ENCODE measurements at regions not wholly inside any gene's neighbourhood (a gene's known extent, or its start where the extent isn't known, plus 50 kb on each side); places are given as distances from the start of the nearest gene placed in this dataset.
A peak's percentile ranks its signal among the peaks of the same experiment; 100 is the strongest.

DNA sequence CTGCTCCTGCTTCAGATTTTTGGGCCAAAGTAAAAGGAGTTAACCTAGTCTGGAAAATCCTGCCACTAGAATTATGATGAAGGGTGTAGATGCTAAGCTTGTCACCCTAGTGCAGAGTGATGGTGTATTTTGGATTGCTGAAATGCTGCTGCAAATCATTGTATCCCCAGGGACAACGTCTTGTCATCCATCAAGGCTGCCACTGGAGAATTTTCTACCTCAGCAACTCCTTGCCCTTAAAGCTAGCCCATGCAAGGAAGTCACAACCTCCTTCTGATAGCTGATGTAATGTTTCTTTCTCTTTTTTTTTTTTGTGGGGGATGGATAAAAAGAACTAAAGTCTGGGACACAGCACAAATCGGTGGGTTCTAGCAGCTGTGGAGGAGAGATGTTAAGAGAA is 139.4 kb upstream of the FRMD6 start:
- DNase-seq = no peak

GRCh38 chr14:51513281-51513680 is 138.4 kb upstream of the FRMD6 start:
- DNase-seq = no peak

GRCh38 chr14:51513933-51514332 is 137.8 kb upstream of the FRMD6 start:
- no peak for DNase-seq

- DNase-seq = no peak
These were observed 136.1 kb upstream of the FRMD6 start for GRCh38 chr14:51515611-51516010.

DNA sequence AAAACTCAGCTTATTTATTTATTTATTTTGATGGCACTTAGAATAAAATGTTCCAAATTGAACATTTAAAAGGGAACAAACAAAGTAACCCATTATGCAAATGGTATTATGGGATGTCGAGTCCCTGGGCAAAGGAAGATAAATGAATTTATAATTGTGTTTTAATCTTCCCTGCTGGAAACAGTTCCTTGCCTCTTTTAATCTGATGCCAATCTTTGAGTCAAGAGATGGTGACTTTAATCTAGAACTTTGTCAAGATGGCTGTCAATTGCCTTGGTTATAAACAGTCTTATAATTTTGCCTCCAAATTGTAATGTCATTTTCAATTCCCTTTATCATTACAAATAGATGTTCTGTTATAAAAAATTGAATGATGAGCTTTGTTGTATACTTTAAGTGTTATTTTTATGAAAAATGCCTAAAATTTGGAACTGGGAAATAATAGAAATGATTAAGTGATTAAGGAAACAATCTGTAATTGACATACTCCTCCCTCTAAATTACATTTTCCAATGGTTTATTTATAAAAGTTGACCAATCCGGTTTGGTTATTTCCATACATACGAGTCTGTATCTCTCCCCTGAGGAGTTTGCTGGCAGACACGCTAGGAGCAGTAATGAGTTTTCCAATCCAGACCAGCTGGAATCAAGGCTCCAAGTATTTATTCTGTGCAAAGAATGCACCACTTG is 134.9 kb upstream of the FRMD6 start:
- DNase-seq = peak; percentile 84 to 96 (median 96)

- no peak for DNase-seq
These were observed 133.4 kb upstream of the FRMD6 start for GRCh38 chr14:51518280-51518679.

DNA sequence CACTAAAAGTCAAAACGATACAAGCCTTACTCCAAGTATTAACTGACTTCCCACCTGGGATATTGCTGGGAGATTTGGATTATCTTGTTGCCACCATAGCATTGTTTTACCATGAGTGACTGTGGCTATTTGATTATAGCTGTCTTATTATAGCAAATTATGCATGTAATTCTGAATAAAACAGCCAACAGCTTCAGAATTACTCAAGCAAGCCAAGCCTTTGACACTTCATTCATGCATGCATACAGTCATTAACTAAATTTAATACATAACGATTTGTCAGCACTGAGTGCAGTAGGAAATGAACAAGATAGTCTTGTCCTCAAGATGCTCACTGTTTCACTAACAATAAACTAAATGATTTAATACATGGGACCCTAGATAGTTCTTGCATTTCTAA is 133.0 kb upstream of the FRMD6 start:
- no peak for DNase-seq

DNA sequence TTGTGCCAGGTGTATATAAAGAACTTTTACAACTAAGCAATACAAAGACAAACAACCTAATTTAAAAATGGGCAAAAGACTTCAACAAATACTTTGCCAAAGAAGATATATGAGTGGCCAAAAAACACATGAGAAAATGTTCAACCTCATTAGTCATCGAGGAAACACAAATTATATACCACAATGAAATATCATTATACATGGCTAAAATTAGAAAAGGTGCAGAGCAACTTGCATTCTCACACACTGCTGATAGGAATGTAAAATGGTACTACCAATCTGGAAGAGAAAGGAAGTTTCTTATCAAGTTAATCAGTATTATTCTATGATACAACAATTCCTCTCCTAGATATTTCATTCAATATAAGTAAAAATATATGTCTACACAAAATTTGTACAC is 131.6 kb upstream of the FRMD6 start:
- no peak for DNase-seq

GRCh38 chr14:51521764-51522163 is 129.9 kb upstream of the FRMD6 start:
- DNase-seq = peak in 1 of 3 donors; percentile 80

DNA sequence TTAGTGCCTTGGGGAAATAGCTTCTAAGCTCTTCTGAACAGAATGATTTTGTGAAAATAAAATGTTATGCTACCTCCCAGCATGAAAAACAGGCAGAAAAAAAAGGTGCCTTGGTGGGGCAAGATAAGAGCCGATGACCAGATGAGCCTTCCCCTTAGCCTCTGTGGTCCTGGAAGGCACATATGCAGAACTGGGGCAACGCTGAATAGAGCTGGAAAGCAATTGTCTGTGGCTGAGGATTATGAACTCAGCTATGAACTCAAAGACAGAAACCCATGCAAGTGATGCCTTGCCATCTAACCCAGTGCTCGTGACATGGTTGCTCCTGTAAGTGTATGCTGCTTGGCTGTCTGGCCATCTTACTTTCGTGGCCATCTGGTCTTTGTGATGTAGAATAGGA is 128.5 kb upstream of the FRMD6 start:
- DNase-seq = no peak

DNA sequence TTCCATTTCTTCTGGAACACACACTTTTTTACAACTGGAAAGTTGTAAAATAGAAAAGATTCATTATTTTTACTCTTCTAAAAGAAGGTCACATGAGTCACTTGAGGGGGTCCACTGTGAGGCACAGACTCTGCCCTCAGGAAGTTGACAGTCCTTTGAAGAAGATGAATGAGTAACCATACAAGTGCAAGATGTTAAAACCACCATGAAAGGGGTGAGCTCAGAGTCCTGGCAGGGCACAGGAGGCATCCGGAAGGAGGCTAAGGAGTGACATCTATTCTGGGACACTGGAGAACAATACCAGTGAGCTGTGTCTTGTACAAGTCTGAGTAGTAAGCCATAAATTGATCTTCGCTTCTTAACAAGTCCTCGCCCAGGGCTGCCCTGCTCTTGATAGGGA is 126.0 kb upstream of the FRMD6 start:
- no peak for DNase-seq

GRCh38 chr14:51527073-51527472 is 124.6 kb upstream of the FRMD6 start:
- DNase-seq = no peak

DNA sequence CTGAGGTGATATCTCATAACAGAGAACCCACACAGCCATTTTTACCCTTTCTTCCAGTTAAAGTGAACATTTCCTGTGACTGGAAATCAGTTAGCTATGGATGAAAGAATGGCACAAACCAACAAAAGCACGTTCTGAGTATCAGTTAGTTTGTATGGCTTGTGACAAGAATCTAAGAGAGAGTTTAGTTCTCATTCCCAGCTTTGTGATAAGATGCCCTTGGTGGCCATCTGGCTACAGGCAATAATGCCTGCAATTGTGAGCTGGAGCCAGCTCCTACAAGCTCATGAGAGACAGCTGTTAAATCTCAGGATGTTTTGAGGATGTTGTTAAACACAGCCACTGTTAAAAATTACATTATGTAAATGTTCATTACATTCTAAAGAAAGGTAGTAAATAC is 122.0 kb upstream of the FRMD6 start:
- DNase-seq = no peak

DNA sequence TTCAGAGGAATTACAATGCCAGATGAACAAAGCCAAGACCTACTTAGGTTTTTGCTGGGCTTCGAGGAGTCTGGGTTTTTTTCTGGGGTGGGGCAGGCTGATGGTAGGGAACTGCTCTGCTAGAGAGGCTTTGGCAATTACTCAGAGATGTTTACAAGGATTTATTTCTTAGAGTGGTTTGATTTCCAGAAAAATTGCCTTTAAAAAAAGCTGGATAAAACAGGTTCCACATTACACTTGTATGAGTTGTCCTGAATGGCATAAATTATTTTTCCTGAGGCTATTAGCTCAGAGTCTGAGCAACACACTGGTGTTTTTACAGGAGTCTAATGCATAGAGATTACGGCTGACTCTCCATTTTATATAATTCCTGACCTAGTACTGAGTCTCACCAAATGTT is 118.5 kb upstream of the FRMD6 start:
- DNase-seq = no peak

GRCh38 chr14:51533872-51534553 is 117.7 kb upstream of the FRMD6 start:
- DNase-seq = no peak

GRCh38 chr14:51534610-51535011 is 117.1 kb upstream of the FRMD6 start:
- no peak for DNase-seq

DNA sequence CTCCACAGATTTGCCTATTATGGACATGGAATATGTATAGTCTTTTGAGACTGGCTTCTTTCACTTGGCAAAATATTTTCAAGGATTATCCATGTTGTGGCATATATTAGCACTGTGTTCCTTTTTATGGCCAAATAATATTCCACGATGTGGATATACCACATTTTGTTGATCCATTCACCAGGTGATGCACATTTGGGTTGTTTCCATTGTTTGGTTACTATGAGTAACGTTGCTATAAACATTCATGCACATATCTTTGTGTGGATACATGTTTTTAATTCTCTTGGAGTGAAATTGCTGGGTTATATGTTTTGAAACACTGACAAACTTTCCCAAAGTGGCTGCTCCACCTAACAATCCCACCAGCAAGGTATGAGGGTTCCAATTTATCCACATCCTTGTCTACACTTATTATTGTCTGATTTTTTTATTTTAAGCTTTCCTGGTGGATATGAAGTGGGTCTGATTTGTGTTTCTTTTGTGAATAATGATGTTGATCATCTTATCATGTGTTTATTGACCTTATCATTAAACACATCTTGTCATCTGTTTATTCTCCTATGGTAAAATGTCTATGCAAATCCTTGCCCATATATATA is 116.2 kb upstream of the FRMD6 start:
- no peak for DNase-seq

- DNase-seq = no peak
These were observed 112.7 kb upstream of the FRMD6 start for GRCh38 chr14:51538973-51539372.

- peak in 2 of 3 donors; percentile 22 to 88 for DNase-seq
These were observed 112.1 kb upstream of the FRMD6 start for GRCh38 chr14:51539571-51540037.

DNA sequence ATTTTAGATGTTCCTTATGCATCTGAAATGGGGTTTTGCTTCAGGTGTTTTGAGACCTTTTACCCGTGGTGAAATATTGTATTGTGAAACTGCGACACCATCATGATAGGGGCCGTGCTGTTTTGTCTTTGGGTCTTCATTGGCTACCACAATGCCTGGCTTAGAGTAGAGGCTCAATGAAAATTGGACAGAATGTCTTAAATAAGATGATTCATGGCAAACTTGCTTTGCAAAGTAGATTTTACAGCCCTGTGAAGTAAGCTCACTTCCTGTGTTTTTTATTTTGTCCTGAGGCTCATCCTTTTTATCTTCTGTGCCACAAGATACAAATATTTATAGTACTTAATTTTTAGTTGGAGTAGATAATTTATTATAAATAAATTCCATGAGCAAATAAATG is 111.3 kb upstream of the FRMD6 start:
- DNase-seq = no peak

- no peak for DNase-seq
These were observed 107.2 kb upstream of the FRMD6 start for GRCh38 chr14:51544471-51544870.

DNA sequence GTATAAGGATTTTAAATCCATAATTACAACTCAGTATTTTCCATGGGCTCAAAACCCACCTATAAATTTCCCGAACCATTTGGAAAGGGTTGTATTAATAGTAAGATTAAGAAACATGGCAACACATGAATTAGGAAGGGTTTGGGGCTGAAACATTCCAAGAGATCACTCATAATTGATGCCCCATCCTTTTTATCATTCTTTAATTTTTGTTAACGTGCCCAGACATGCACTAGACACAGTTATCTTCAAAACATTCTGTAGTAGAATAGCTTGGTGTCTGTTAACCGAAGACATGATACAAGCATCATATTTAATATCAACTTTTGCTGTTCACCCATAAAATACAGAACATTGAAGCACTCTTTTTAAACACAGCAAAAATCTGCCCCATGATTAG is 106.8 kb upstream of the FRMD6 start:
- DNase-seq = no peak

GRCh38 chr14:51545396-51545795 is 106.3 kb upstream of the FRMD6 start:
- no peak for DNase-seq

Data from muscle of back (tissue), 3 donors.